Vagina (tissue), 2 donors: ENCODE measurements at regions not wholly inside any gene's neighbourhood (a gene's known extent, or its start where the extent isn't known, plus 50 kb on each side); places are given as distances from the start of the nearest gene placed in this dataset.

Experiments
- DNase-seq, 2 donors: peaks; one replicate each; pipeline ENCODE4 v3.0.0-alpha.2; 2017; ENCODE audit errors: extremely low spot score in 2 of 2
- H3K27ac ChIP-seq: fragments of 200-600 bp; sonication (generic); one replicate; pipeline ENCODE4 v1.5.1; 2019
- H3K27me3 ChIP-seq: fragments of 200-600 bp; sonication (generic); one replicate; pipeline ENCODE4 v1.5.1; 2019
- H3K36me3 ChIP-seq, 2 donors: fragments of 200-600 bp; sonication (generic); one replicate each; pipeline ENCODE4 v1.5.1; 2017 to 2019
- H3K4me1 ChIP-seq: fragments of 200-600 bp; sonication (generic); one replicate; pipeline ENCODE4 v1.5.1; 2019
- H3K4me3 ChIP-seq, 2 donors: fragments of 200-600 bp; sonication (generic); 1 replicate in 1 of 2; 2 replicates in 1 of 2; pipeline ENCODE4 v1.5.1; 2016 to 2019
- H3K9me3 ChIP-seq: fragments of 200-600 bp; sonication (generic); one replicate; pipeline ENCODE4 v1.5.1; 2019
- POLR2A ChIP-seq, 2 donors: fragments of 450-650 bp; IDR thresholded peaks; one replicate each; pipeline ENCODE4 v1.6.1; 2017; ENCODE audit warnings: antibody characterized with exemption in 2 of 2, mild to moderate bottlenecking in 2 of 2, moderate library complexity in 2 of 2
- POLR2AphosphoS5 ChIP-seq, 2 donors: sonication (generic); formaldehyde crosslinking; IDR thresholded peaks; one replicate each; pipeline ENCODE4 v1.9.0; 2017; ENCODE audit warnings: antibody characterized with exemption in 2 of 2, mild to moderate bottlenecking in 2 of 2, low read depth in 1 of 2; ENCODE audit not compliant: insufficient read depth in 1 of 2
- intact Hi-C: fragments of 100-400 bp; cut with DNase I; formaldehyde crosslinking; loops from one replicate; pipeline ENCODE4 v1.15.1; 2023
- TF ChIP-seq, protein P1 (sequence below), 3 experiments: fragments of 450-650 bp in 2 of 3; fragments of 200-600 bp in 1 of 3; sonication (generic) in 1 of 3; IDR thresholded peaks; one replicate each; pipeline ENCODE4 v1.5.1; 2017 to 2019; ENCODE audit warnings: antibody characterized with exemption in 3 of 3, mild to moderate bottlenecking in 2 of 3, moderate library complexity in 2 of 3

- no peaks in the 10 kb centered on the region for H3K4me1 ChIP-seq
- no peaks in the 10 kb centered on the region for H3K36me3 ChIP-seq
- H3K9me3 ChIP-seq: no peaks in the 10 kb centered on the region
- no peak overlapping the region for H3K27ac ChIP-seq
- H3K4me3 ChIP-seq: no peak overlapping the region
- intact Hi-C loops: no loop called here
- TF ChIP-seq POLR2AphosphoS5 (IDR thresholded peaks at IDR 0.05; ENCODE audit: insufficient read depth in 1 of 2, low read depth in 1 of 2): no peak
- TF ChIP-seq, protein P1, sequence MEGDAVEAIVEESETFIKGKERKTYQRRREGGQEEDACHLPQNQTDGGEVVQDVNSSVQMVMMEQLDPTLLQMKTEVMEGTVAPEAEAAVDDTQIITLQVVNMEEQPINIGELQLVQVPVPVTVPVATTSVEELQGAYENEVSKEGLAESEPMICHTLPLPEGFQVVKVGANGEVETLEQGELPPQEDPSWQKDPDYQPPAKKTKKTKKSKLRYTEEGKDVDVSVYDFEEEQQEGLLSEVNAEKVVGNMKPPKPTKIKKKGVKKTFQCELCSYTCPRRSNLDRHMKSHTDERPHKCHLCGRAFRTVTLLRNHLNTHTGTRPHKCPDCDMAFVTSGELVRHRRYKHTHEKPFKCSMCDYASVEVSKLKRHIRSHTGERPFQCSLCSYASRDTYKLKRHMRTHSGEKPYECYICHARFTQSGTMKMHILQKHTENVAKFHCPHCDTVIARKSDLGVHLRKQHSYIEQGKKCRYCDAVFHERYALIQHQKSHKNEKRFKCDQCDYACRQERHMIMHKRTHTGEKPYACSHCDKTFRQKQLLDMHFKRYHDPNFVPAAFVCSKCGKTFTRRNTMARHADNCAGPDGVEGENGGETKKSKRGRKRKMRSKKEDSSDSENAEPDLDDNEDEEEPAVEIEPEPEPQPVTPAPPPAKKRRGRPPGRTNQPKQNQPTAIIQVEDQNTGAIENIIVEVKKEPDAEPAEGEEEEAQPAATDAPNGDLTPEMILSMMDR (IDR thresholded peaks at IDR 0.05): no peak
- H3K27me3 ChIP-seq: no peaks in the 10 kb centered on the region
- no peak for DNase-seq
These were observed 83.6 kb upstream of the BARX2 start for GRCh38 chr11:129292092-129292491.

GRCh38 chr11:129291546-129291945 is 84.1 kb upstream of the BARX2 start:
- peak in 1 of 2 donors; percentile 69 for DNase-seq
- Histone ChIP-seq H3K27ac (no peak overlapping the region), H3K9me3 (no peaks in the 10 kb centered on the region), H3K4me1 (no peaks in the 10 kb centered on the region), H3K27me3 (no peaks in the 10 kb centered on the region), H3K4me3 (no peak overlapping the region), H3K36me3 (no peaks in the 10 kb centered on the region)
- intact Hi-C loops: no loop called here
- TF ChIP-seq POLR2A (IDR thresholded peaks at IDR 0.05): no peak
- TF ChIP-seq, protein P1 (IDR thresholded peaks at IDR 0.05): no peak
- TF ChIP-seq POLR2AphosphoS5 (IDR thresholded peaks at IDR 0.05; ENCODE audit: insufficient read depth in 1 of 2, low read depth in 1 of 2): no peak

DNA sequence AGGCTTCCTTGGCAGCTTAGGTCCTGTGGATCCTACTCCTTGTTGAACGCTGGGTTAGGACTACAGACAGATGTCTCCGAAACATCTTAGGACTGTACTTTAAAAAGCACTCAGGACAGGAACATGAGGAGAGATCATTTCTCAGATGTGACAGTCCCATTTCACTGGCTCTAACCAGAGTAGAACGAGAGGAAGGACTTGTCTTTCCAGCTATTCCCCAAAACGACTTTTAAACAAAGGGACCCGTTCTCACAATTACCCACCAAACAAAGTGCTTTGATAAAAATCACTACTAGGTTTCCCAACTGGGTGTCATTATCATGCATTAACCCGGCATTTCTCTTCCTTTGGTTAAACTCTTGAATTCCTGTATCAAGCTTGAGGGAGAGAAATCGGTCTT is 84.7 kb upstream of the BARX2 start:
- no peak for DNase-seq
- H3K27ac ChIP-seq: no peak overlapping the region
- intact Hi-C loops: no loop called here
- H3K4me1 ChIP-seq: no peaks in the 10 kb centered on the region
- no peaks in the 10 kb centered on the region for H3K36me3 ChIP-seq
- no peaks in the 10 kb centered on the region for H3K9me3 ChIP-seq
- no peak for TF ChIP-seq POLR2AphosphoS5 (IDR thresholded peaks at IDR 0.05; ENCODE audit: insufficient read depth in 1 of 2, low read depth in 1 of 2)
- no peaks in the 10 kb centered on the region for H3K27me3 ChIP-seq
- H3K4me3 ChIP-seq: no peak overlapping the region

DNA sequence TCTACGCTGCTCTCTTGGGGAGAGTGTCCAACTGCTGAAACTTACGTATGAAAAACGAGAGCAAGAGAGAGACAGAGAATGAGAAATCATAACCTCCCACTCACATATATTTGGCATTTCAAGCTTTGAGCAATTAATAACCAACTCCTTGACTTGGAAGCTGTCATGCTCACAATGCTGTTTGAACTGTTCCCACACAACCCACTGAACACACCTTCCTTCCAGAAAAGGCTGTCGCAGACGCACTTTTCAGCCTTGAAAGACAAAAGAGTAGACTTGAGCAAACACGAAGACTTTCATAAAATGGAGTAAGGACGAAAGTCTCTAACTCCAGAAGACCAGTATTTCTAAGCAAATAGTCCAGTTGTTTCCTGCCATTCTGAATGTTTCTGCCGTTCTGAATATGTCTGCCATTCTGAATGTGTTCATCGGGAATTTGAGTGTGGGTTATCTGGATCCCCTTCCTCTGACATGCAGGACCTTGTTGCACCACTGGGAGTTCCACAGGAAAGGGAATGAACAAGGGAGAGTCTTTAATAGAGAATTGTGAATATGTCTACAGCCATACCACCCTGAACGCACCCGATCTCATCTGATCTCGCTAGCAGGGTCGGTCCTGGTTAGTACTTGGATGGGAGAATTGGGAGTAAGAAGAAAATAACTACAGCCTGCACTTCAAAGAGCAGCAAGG is 86.2 kb upstream of the BARX2 start:
- TF ChIP-seq POLR2AphosphoS5 (IDR thresholded peaks at IDR 0.05; ENCODE audit: insufficient read depth in 1 of 2, low read depth in 1 of 2) (no peak), POLR2A (IDR thresholded peaks at IDR 0.05) (no peak)
- TF ChIP-seq, protein P1 (IDR thresholded peaks at IDR 0.05): no peak
- intact Hi-C loops: no loop called here
- peak in 1 of 2 donors; percentile 27 for DNase-seq
- H3K4me3 ChIP-seq: no peak overlapping the region
- H3K27me3 ChIP-seq: no peaks in the 10 kb centered on the region
- no peak overlapping the region for H3K27ac ChIP-seq
- H3K4me1 ChIP-seq: no peaks in the 10 kb centered on the region
- no peaks in the 10 kb centered on the region for H3K9me3 ChIP-seq
- H3K36me3 ChIP-seq: no peaks in the 10 kb centered on the region

DNA sequence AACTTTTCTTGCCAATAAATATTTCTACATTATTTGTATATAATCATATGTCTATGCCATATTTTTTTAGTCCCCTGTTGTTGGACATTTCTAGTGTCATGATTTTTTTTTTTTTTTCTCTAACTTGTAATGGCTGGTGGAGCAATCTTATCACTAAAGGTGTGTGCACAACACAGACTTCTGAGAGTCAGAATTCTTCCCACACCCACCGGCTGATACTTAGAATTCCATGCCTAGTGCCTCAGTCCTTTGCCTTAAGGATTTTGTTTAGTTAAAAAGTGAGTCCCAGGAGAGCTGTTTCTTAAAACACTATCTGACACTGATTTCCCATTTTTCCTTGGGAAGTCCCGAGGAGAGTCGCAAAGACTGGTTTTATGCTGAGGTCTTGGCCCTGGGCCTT is 87.7 kb upstream of the BARX2 start:
- no peak for DNase-seq
- Histone ChIP-seq H3K27me3 (no peaks in the 10 kb centered on the region), H3K4me1 (peaks cover 6% of the 10 kb centered on the region), H3K9me3 (no peaks in the 10 kb centered on the region), H3K36me3 (no peaks in the 10 kb centered on the region), H3K27ac (no peak overlapping the region), H3K4me3 (no peak overlapping the region)
- intact Hi-C loops: no loop called here
- no peak for TF ChIP-seq POLR2A (IDR thresholded peaks at IDR 0.05)
- TF ChIP-seq, protein P1 (IDR thresholded peaks at IDR 0.05): no peak
- TF ChIP-seq POLR2AphosphoS5 (IDR thresholded peaks at IDR 0.05; ENCODE audit: insufficient read depth in 1 of 2, low read depth in 1 of 2): no peak
